Breast epithelium (tissue), 3 donors: ENCODE measurements at regions not wholly inside any gene's neighbourhood (a gene's known extent, or its start where the extent isn't known, plus 50 kb on each side); places are given as distances from the start of the nearest gene placed in this dataset.

ENCODE experiments used
- CTCF ChIP-seq, 3 donors: fragments of 450-650 bp; IDR thresholded peaks; one replicate each; pipeline ENCODE4 v1.5.1; 2016 to 2017; ENCODE audit warnings: antibody characterized with exemption in 3 of 3, mild to moderate bottlenecking in 3 of 3, moderate library complexity in 3 of 3
- POLR2A ChIP-seq: fragments of 450-650 bp; IDR thresholded peaks from one replicate; pipeline ENCODE4 v1.6.1; 2016; ENCODE audit warnings: antibody characterized with exemption, mild to moderate bottlenecking, moderate library complexity

DNA sequence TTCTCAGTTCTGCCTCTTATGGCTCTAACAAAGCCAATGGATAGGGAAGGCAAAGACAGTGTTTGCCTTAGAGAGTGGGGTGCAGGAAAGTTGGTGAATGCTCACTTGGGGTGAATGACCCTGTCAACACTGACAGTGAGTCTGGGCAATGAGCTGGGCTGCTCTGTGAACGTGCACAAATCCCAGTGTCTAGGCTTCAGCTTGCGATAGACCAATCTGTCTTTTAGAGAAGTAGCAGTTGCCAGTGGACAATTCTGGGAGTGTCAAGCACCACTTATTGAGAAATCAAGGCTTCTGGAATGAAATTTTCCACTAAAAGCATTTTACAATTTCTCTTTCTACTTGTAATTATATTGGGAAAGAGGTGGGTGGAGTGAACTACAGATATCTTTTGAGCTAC lies 141.4 kb downstream of the HERPUD2 start:
- TF ChIP-seq CTCF (IDR thresholded peaks at IDR 0.05) (no peak), POLR2A (no peak)
